Activated naive CD8-positive, alpha-beta T cell treated with anti-CD3 and anti-CD28 coated beads for 36 hours (primary cell): ENCODE measurements at regions not wholly inside any gene's neighbourhood (a gene's known extent, or its start where the extent isn't known, plus 50 kb on each side); places are given as distances from the start of the nearest gene placed in this dataset.

Experiments
- DNase-seq: peaks from one replicate; pipeline ENCODE4 v3.0.0; 2021
- H3K27ac Mint-ChIP-seq: one replicate; pipeline ENCODE4 v1.8.0; 2022; ENCODE audit warnings: mild to moderate bottlenecking, moderate library complexity, mixed read lengths
- H3K27me3 Mint-ChIP-seq: one replicate; pipeline ENCODE4 v1.8.0; 2022; ENCODE audit warnings: mild to moderate bottlenecking, mixed read lengths
- H3K36me3 Mint-ChIP-seq: one replicate; pipeline ENCODE4 v1.8.0; 2021; ENCODE audit warnings: mild to moderate bottlenecking, mixed read lengths
- H3K4me1 Mint-ChIP-seq: one replicate; pipeline ENCODE4 v1.8.0; 2021; ENCODE audit warnings: mixed read lengths
- H3K4me3 Mint-ChIP-seq: one replicate; pipeline ENCODE4 v1.8.0; 2022; ENCODE audit warnings: mild to moderate bottlenecking, moderate library complexity, mixed read lengths
- H3K9me3 Mint-ChIP-seq: one replicate; pipeline ENCODE4 v1.8.0; 2022; ENCODE audit warnings: mixed read lengths

- H3K27me3 Mint-ChIP-seq = no peaks in the 10 kb centered on the region
- no peak overlapping the region for H3K4me3 Mint-ChIP-seq
- DNase-seq = no peak
- H3K27ac Mint-ChIP-seq = no peak overlapping the region
- no peaks in the 10 kb centered on the region for H3K4me1 Mint-ChIP-seq
- peaks cover 2% of the 10 kb centered on the region for H3K9me3 Mint-ChIP-seq
- H3K36me3 Mint-ChIP-seq = no peaks in the 10 kb centered on the region
Measured at GRCh38 chr2:106720026-106720425, 165.9 kb downstream of the ST6GAL2 start.

DNA sequence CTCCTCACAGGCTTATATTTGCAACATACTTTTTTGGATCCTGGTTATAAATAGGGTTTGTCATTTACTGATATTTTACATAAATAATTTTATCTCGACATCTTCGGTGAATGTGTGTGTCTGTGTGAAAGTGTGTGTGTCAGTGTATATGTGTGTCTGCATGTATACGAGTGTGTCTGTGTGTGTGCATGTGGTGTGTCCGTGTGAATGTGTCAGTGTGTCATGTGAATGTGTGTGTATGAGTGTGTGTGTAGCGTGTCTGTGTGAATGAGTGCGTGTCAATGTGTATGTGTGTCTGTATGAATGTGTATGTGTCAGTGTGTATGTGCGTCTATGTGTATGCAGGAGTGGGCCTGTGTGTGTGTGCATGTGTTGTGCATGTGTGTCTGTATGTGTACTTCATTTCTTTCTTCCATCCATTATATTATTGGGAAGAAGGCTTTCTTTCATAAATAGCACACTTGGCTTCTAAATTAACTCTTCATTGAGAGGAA lies 161.6 kb downstream of the ST6GAL2 start:
- no peak for DNase-seq
- Mint-ChIP-seq H3K27me3 (peaks cover 8% of the 10 kb centered on the region), H3K36me3 (no peaks in the 10 kb centered on the region), H3K4me3 (no peak overlapping the region), H3K27ac (no peak overlapping the region), H3K4me1 (no peaks in the 10 kb centered on the region), H3K9me3 (no peaks in the 10 kb centered on the region)

DNA sequence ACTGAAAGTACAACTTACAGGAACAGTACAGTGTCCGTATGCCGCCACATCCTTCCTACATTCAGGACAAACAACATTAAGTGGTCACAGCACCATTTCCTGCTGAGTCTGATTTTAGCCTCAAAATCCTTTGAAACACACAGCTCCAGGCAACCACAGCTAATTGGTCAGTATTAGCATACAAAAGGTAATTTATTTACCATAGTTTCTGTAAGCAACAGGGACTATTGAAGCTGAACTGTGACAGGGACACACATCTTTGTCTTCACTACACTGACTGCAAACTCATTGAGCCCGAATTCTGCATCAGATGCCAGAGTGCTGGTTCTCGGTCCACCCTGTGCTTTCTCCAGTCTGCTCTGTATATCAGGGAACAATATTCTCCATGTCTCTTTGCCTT lies 151.8 kb downstream of the ST6GAL2 start:
- no peaks in the 10 kb centered on the region for H3K36me3 Mint-ChIP-seq
- no peaks in the 10 kb centered on the region for H3K4me1 Mint-ChIP-seq
- H3K4me3 Mint-ChIP-seq = no peak overlapping the region
- no peak overlapping the region for H3K27ac Mint-ChIP-seq
- H3K9me3 Mint-ChIP-seq = peaks cover 6% of the 10 kb centered on the region
- DNase-seq = no peak
- H3K27me3 Mint-ChIP-seq = peaks cover 3% of the 10 kb centered on the region

- Mint-ChIP-seq H3K27ac (no peak overlapping the region), H3K27me3 (peaks cover 3% of the 10 kb centered on the region), H3K9me3 (peaks cover 6% of the 10 kb centered on the region), H3K36me3 (no peaks in the 10 kb centered on the region), H3K4me1 (no peaks in the 10 kb centered on the region), H3K4me3 (no peak overlapping the region)
- no peak for DNase-seq
Measured at GRCh38 chr2:106735807-106736206, 150.2 kb downstream of the ST6GAL2 start.

GRCh38 chr2:106736221-106736620 lies 149.7 kb downstream of the ST6GAL2 start:
- H3K27ac Mint-ChIP-seq = no peak overlapping the region
- H3K27me3 Mint-ChIP-seq = peaks cover 3% of the 10 kb centered on the region
- no peaks in the 10 kb centered on the region for H3K4me1 Mint-ChIP-seq
- H3K9me3 Mint-ChIP-seq = peaks cover 6% of the 10 kb centered on the region
- no peak overlapping the region for H3K4me3 Mint-ChIP-seq
- H3K36me3 Mint-ChIP-seq = no peaks in the 10 kb centered on the region
- DNase-seq = no peak

DNA sequence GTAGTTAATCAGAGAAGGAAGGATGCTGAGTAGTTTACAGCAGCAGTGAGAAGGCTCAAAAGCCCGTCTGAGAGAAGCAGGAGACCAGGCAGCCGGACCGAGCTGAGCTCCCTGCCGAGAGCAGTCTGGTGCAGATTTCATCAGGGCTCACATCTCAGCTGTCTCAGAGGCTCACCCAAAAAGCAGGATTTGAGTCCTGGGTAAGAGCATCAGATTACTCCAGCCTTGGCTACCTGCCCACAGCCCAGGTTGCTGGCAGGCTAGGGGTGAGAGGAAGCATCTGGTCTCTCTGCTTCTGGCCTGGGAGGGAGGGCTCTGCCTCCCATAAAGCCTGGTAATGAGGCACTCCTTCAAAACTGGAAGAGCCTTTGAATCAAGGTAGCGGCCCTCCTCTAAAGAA lies 140.5 kb downstream of the ST6GAL2 start:
- no peak for DNase-seq
- Mint-ChIP-seq H3K36me3 (no peaks in the 10 kb centered on the region), H3K4me1 (no peaks in the 10 kb centered on the region), H3K27me3 (peaks cover 3% of the 10 kb centered on the region), H3K4me3 (no peak overlapping the region), H3K9me3 (no peaks in the 10 kb centered on the region), H3K27ac (no peak overlapping the region)

DNA sequence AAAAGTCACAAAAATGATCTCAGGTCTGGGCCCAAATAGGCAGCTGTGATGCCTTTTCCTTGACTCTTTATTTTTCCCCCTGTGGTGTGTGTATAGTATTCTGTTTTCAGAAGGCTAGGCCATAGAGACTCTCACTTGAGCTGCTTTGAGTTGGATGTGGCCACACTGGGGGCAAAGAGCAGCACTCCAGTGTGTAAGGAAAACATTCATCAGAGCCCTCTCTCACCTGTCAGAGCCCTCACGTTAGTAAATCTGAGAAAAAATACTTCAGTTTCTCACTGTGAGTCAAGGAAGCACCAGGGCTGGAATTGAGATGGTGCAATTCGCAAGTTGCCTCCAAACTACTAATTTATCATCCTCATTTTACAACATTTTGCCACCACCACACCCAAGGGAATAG lies 136.1 kb downstream of the ST6GAL2 start:
- Mint-ChIP-seq H3K36me3 (no peaks in the 10 kb centered on the region), H3K27ac (no peak overlapping the region), H3K4me3 (no peak overlapping the region), H3K4me1 (no peaks in the 10 kb centered on the region), H3K9me3 (peaks cover 4% of the 10 kb centered on the region), H3K27me3 (peaks cover 1% of the 10 kb centered on the region)
- DNase-seq = no peak
